K562 (cell line): ENCODE measurements at regions not wholly inside any gene's neighbourhood (a gene's known extent, or its start where the extent isn't known, plus 50 kb on each side); places are given as distances from the start of the nearest gene placed in this dataset.

Source experiments
- AFF4 ChIP-seq: sonication (generic); formaldehyde crosslinking; IDR thresholded peaks from 2 replicates; pipeline ENCODE4 v1.8.0; 2023; ENCODE audit warnings: mild to moderate bottlenecking, missing genetic modification reagents
- BCL6 ChIP-seq: fragments of 250-450 bp; sonication (Bioruptor Pico); IDR thresholded peaks from 2 replicates; pipeline ENCODE4 v1.4.0; 2020
- BHLHE40 ChIP-seq: IDR thresholded peaks from 2 replicates; pipeline ENCODE4 v1.6.1; 2011; ENCODE audit warnings: low read length, improper control_type of control experiment
- E2F3 ChIP-seq: fragments of 250-450 bp; sonication (Bioruptor Pico); IDR thresholded peaks from 2 replicates; pipeline ENCODE4 v1.4.0; 2020; ENCODE audit warnings: mild to moderate bottlenecking
- FOS ChIP-seq: IDR thresholded peaks from 3 replicates; pipeline ENCODE4 v1.6.1; 2011; ENCODE audit not compliant: insufficient read length; ENCODE audit errors: extremely low read depth
- HNRNPL ChIP-seq: fragments of 200-400 bp; formaldehyde crosslinking; IDR thresholded peaks from 2 replicates; pipeline ENCODE4 v1.6.1; 2017; ENCODE audit warnings: low read depth, mild to moderate bottlenecking, low read length
- SFPQ ChIP-seq: fragments of 200-400 bp; formaldehyde crosslinking; IDR thresholded peaks from 2 replicates; pipeline ENCODE4 v1.6.1; 2017; ENCODE audit warnings: mild to moderate bottlenecking, low read depth, low read length, moderate library complexity
- TF ChIP-seq, protein P1 (sequence below): fragments of 450-650 bp; IDR thresholded peaks from one replicate; pipeline ENCODE4 v1.6.1; 2018; ENCODE audit warnings: mild to moderate bottlenecking, moderate library complexity; ENCODE audit not compliant: partially characterized antibody
- TF ChIP-seq, protein P2 (sequence below): fragments of 200-800 bp; sonication (Bioruptor generic); IDR thresholded peaks from 2 replicates; pipeline ENCODE4 v1.6.1; 2017; ENCODE audit warnings: missing genetic modification characterization, missing compliant biosample characterization
- TF ChIP-seq, protein P3 (sequence below): fragments of 250-450 bp; sonication (Bioruptor Pico); IDR thresholded peaks from 2 replicates; pipeline ENCODE4 v1.8.0; 2022; ENCODE audit warnings: moderate library complexity, mild to moderate bottlenecking, inconsistent platforms
- TF ChIP-seq, protein P4 (sequence below), 3 experiments: fragments of 200-800 bp in 1 of 3; fragments of 250-450 bp in 1 of 3; fragments of 450-650 bp in 1 of 3; sonication (Bioruptor Pico) in 1 of 3; sonication (Bioruptor generic) in 1 of 3; formaldehyde crosslinking in 1 of 3; IDR thresholded peaks; 2 replicates each; pipeline versions ENCODE4 v1.6.1 to v1.8.0; 2016 to 2022; ENCODE audit warnings: mild to moderate bottlenecking in 2 of 3, missing genetic modification characterization in 2 of 3, missing compliant biosample characterization in 1 of 3, moderate library complexity in 1 of 3

GRCh38 chr12:91633206-91633605 lies 450.6 kb upstream of the DCN start (continued):
- TF ChIP-seq, protein P1, sequence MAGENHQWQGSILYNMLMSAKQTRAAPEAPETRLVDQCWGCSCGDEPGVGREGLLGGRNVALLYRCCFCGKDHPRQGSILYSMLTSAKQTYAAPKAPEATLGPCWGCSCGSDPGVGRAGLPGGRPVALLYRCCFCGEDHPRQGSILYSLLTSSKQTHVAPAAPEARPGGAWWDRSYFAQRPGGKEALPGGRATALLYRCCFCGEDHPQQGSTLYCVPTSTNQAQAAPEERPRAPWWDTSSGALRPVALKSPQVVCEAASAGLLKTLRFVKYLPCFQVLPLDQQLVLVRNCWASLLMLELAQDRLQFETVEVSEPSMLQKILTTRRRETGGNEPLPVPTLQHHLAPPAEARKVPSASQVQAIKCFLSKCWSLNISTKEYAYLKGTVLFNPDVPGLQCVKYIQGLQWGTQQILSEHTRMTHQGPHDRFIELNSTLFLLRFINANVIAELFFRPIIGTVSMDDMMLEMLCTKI: no peak
- TF ChIP-seq FOS (no peak), SFPQ (no peak), HNRNPL (no peak), E2F3 (CRISPR knock-in tag) (no peak), BCL6 (CRISPR knock-in tag) (no peak), AFF4 (CRISPR knock-in tag) (no peak), BHLHE40 (peak; percentile 21; the same call in 1 of the 2 replicates)
- TF ChIP-seq, protein P2, sequence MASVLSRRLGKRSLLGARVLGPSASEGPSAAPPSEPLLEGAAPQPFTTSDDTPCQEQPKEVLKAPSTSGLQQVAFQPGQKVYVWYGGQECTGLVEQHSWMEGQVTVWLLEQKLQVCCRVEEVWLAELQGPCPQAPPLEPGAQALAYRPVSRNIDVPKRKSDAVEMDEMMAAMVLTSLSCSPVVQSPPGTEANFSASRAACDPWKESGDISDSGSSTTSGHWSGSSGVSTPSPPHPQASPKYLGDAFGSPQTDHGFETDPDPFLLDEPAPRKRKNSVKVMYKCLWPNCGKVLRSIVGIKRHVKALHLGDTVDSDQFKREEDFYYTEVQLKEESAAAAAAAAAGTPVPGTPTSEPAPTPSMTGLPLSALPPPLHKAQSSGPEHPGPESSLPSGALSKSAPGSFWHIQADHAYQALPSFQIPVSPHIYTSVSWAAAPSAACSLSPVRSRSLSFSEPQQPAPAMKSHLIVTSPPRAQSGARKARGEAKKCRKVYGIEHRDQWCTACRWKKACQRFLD (CRISPR knock-in tag): no peak
- TF ChIP-seq, protein P3, sequence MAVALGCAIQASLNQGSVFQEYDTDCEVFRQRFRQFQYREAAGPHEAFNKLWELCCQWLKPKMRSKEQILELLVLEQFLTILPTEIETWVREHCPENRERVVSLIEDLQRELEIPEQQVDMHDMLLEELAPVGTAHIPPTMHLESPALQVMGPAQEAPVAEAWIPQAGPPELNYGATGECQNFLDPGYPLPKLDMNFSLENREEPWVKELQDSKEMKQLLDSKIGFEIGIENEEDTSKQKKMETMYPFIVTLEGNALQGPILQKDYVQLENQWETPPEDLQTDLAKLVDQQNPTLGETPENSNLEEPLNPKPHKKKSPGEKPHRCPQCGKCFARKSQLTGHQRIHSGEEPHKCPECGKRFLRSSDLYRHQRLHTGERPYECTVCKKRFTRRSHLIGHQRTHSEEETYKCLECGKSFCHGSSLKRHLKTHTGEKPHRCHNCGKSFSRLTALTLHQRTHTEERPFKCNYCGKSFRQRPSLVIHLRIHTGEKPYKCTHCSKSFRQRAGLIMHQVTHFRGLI (CRISPR knock-in tag): no peak
- TF ChIP-seq, protein P4, sequence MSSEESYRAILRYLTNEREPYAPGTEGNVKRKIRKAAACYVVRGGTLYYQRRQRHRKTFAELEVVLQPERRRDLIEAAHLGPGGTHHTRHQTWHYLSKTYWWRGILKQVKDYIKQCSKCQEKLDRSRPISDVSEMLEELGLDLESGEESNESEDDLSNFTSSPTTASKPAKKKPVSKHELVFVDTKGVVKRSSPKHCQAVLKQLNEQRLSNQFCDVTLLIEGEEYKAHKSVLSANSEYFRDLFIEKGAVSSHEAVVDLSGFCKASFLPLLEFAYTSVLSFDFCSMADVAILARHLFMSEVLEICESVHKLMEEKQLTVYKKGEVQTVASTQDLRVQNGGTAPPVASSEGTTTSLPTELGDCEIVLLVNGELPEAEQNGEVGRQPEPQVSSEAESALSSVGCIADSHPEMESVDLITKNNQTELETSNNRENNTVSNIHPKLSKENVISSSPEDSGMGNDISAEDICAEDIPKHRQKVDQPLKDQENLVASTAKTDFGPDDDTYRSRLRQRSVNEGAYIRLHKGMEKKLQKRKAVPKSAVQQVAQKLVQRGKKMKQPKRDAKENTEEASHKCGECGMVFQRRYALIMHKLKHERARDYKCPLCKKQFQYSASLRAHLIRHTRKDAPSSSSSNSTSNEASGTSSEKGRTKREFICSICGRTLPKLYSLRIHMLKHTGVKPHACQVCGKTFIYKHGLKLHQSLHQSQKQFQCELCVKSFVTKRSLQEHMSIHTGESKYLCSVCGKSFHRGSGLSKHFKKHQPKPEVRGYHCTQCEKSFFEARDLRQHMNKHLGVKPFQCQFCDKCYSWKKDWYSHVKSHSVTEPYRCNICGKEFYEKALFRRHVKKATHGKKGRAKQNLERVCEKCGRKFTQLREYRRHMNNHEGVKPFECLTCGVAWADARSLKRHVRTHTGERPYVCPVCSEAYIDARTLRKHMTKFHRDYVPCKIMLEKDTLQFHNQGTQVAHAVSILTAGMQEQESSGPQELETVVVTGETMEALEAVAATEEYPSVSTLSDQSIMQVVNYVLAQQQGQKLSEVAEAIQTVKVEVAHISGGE (CRISPR knock-in tag; IDR thresholded peaks at IDR 0.05): no peak
